ENCODE measurements at regions not wholly inside any gene's neighbourhood (a gene's known extent, or its start where the extent isn't known, plus 50 kb on each side); places are given as distances from the start of the nearest gene placed in this dataset.
A peak's percentile ranks its signal among the peaks of the same experiment; 100 is the strongest.
"Not testable (repeated sequence)": the region's sequence is repeated elsewhere in the genome, so short reads cannot be mapped to it uniquely, and the experiment has no call there.

- DNase-seq (ENCODE audit: low read depth), result not testable (repeated sequence)
Observed at GRCh38 chr10:93127642-93128215, 54.0 kb downstream of the CYP26A1 start.

DNA sequence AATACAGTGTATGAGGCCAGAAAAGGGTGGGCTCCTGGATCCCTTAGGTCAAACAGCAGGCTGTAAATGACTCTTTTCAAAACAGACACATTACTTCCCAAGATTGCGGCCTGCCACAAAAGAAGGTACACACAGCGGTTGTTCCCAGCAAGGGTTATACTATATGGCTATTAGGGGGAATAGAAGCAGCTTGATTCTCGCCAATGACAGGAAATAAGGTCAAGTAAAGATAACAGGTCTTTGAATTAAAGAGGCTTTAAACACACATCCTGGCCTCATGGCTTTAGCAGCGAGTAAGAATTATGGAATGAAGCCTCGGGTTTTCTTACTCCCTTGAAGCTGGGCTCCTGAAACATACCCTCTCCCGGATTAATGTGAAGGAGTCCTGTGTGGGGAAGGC, 58.3 kb downstream of the CYP26A1 start:
- DNase-seq (ENCODE audit: low read depth), result no peak

- no peak for DNase-seq (ENCODE audit: low read depth)
Observed at GRCh38 chr10:93138113-93138870, 64.6 kb downstream of the CYP26A1 start.

- no peak for DNase-seq (ENCODE audit: low read depth)
Observed at GRCh38 chr10:93139059-93139655, 65.5 kb downstream of the CYP26A1 start.

DNA sequence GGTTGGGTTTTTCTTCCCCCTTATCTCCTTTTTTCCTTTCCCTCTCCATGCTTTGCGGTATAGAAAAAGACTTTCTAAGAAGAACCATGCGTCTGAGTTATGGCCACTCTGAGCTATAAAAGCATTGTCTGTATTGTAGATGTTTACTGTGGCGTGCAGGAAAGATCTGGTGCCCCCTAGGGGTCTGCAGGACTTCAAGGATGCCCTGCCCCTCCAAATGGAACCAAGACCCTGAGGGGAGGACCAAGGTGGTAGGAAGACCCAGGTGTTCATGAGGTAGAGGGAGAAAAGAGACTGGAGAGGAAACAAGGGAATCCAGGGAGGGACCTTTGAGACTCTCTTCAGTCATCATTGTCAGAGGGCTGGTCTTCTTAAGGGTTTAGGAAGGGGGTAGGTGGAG, 68.8 kb downstream of the CYP26A1 start:
- DNase-seq (ENCODE audit: low read depth), result no peak

DNA sequence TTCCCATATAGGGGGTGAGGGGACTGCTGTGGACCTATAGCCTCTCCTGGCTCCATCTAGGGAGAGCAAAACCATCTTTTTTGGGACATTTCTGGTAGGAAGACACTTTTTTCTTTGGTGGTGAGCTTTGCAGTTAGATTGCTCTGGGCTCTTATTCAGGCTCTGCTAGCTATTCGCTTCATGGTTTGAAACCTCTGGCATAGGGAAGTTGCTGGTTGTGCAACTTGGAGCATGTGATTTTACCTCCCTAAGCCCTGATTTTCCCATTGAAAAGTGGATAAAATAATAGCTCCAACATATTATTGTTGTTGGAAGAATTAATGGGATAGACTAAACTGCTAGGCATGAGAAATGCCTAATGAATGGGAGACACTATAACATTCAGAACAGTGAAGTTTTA, 69.6 kb downstream of the CYP26A1 start:
- DNase-seq (ENCODE audit: low read depth), result no peak

DNA sequence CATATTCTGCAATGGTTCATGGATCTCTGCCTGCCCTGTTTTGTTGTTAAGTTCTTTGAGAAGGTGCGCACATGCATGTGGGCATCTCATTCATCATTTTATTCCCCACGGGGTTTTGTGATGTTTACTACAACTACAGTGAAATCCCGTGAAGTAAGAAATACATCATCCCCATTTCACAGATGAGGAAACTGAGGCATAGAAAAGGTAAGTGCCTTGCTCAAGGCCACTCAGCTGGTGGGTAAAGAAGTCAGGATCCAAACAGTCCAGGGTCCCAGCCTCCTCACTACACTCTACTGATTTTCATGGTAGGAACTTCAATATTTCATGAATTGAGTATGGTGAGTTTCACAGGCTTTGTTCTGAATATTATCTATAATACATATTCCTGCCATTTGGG, 72.6 kb downstream of the CYP26A1 start:
- DNase-seq (ENCODE audit: low read depth), result no peak

GRCh38 chr10:93147281-93147680, 73.6 kb downstream of the CYP26A1 start:
- no peak for DNase-seq (ENCODE audit: low read depth)

DNA sequence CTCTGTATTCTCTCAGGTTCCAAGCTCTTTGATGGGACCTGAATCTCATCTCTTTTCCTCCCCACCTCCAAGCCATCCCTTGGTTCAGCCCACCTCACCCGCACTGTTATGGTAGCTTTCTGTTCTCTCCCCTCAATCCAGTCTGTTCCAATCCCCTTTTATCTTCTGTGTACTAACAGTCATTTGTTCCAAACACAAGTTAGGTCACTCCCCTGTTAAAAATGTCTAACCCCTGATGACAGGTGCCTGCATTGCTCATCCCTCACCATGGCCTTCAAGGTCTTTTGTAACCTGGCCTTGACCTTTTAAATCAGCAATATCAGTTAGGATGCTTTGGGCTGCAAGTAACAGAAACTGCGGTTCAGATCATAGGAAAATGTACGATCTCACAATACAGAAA, 74.8 kb downstream of the CYP26A1 start:
- no peak for DNase-seq (ENCODE audit: low read depth)

DNA sequence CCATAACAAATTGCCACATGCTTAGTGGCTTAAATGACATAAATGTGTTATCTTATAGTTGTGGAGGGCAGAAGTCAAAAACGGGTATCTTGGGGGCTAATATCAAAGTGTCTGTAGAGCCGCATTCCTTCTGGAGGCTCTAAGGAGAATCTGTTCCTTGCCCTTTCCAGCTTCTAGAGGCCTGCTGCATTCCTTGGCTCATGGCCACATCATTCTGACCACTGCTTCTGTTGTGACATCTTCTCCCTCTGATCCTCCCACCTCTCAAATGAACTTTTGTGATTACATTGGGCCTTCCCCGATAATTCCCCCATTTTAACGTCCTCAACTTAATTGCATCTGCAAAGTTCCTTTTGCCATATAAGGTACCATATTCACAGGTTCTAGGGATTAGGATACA, 76.1 kb downstream of the CYP26A1 start:
- no peak for DNase-seq (ENCODE audit: low read depth)

DNA sequence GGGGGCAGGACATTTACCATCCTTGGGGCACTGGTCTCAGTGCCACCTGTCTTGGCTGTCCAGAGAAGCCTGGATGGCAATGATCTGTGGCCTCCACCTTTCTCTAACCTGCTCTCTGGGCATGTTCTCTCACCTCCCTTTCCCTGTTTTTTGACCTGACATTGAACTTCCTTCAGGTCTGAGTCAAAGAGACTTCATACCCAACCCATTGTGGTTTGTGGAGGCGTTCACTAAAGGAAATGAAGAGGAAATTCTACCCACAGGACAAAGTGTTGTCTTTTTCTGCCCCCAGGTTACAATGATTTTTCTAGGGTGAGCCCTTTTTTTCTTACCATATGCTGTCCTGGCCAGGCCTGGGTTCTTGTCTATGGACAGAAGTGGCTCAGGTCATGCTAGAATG, 76.6 kb downstream of the CYP26A1 start:
- DNase-seq (ENCODE audit: low read depth), result no peak

GRCh38 chr10:93150990-93151547, 77.4 kb downstream of the CYP26A1 start:
- DNase-seq (ENCODE audit: low read depth), result no peak

- DNase-seq (ENCODE audit: low read depth), result peak; percentile 8
Observed at GRCh38 chr10:93152136-93152535, 78.4 kb downstream of the CYP26A1 start.

GRCh38 chr10:93154531-93154930, 80.8 kb downstream of the CYP26A1 start:
- no peak for DNase-seq (ENCODE audit: low read depth)

DNA sequence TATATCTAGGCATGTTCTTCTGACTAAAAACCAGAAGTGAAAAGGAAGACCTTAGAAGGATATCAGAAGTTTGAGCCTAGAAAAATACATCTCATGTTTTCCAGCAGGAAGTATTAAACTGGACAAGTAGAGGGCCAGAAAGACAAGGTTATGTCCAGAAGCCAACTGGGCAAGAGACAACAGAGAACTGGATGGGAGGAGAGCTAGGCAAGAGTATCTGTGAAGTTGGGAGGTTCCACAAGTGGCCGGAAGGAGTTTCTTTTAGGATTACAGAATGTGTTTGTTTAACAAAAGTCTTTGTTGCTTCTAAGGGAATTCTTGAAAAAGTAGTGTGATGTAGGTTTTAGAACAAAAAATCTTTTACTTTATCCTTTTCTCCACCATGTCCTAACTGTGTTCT, 86.4 kb downstream of the CYP26A1 start:
- no peak for DNase-seq (ENCODE audit: low read depth)

DNA sequence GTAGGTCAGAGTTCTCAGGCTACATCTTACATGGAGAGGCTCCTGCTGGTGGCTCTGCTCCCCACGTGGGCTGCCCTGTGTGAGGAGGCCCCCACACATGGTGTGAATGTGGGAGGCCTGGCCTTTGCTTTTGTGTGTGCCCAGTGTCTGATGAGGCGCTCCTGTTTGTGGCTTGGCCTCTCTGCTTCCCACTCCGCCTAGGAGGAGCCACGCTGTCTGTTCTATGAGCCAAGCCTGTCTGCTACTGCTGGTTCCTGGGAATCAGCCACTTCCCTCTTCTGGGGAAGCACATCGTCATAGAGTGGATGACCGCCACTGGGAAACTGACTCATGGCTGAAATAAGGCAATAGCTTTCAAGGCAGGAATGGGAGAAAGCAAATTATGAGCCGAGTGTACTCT, 87.1 kb downstream of the CYP26A1 start:
- DNase-seq (ENCODE audit: low read depth), result no peak

GRCh38 chr10:93165367-93165766, 91.7 kb downstream of the CYP26A1 start:
- no peak for DNase-seq (ENCODE audit: low read depth)

GRCh38 chr10:93166134-93166533, 92.4 kb downstream of the CYP26A1 start:
- no peak for DNase-seq (ENCODE audit: low read depth)

GRCh38 chr10:93171837-93172236, 98.1 kb downstream of the CYP26A1 start:
- DNase-seq (ENCODE audit: low read depth), result no peak

- no peak for DNase-seq (ENCODE audit: low read depth)
Observed at GRCh38 chr10:93173967-93174845, 100.5 kb downstream of the CYP26A1 start.

GRCh38 chr10:93175490-93175889, 101.8 kb downstream of the CYP26A1 start:
- DNase-seq (ENCODE audit: low read depth), result no peak

DNA sequence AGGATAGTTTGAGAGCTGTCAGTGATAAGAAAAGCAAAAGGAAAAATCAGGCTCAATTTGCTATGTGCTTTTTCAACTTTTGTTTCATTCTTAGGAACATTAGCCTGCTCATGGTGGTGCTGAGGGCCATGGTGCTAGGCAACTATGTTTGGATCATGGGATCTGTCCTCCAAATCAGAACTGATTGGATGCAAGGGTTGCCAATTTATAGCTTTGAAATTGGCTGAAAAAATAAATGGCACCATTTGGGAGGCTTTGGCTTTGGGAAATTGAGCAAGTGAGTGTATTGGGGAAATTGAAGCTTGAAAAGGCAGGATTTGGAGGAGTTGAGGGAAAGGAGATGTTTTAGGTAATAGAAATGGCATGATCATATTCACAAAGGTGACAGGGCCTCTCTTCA, 103.8 kb downstream of the CYP26A1 start:
- no peak for DNase-seq (ENCODE audit: low read depth)

Data from forelimb muscle (tissue), 1 donor.